Neuronal stem cell (in vitro differentiated cells): ENCODE measurements at regions not wholly inside any gene's neighbourhood (a gene's known extent, or its start where the extent isn't known, plus 50 kb on each side); places are given as distances from the start of the nearest gene placed in this dataset.

ENCODE experiments used
- DNase-seq: peaks from one replicate; pipeline ENCODE4 v3.0.0-alpha.2; 2013; ENCODE audit warnings: low spot score
- H2AFZ ChIP-seq: one replicate; pipeline ENCODE4 v1.6.1; 2013; ENCODE audit warnings: mild to moderate bottlenecking, low read length, inconsistent platforms
- H2AK5ac ChIP-seq: 2 replicates; pipeline ENCODE4 v1.6.1; 2013; ENCODE audit warnings: low read depth, mild to moderate bottlenecking, inconsistent platforms, low read length, moderate library complexity, mixed read lengths
- H2BK120ac ChIP-seq: 2 replicates; pipeline ENCODE4 v1.6.1; 2013; ENCODE audit warnings: low read depth, mild to moderate bottlenecking, inconsistent platforms, low read length, moderate library complexity, mixed read lengths
- H2BK12ac ChIP-seq: one replicate; pipeline ENCODE4 v1.6.1; 2013; ENCODE audit warnings: low read length, inconsistent platforms
- H2BK15ac ChIP-seq: 2 replicates; pipeline ENCODE4 v1.6.1; 2013; ENCODE audit warnings: mild to moderate bottlenecking, low read length, inconsistent platforms, mixed read lengths
- H2BK5ac ChIP-seq: one replicate; pipeline ENCODE4 v1.6.1; 2013; ENCODE audit warnings: inconsistent platforms, mild to moderate bottlenecking, low read length, moderate library complexity
- H3K14ac ChIP-seq: one replicate; pipeline ENCODE4 v1.6.1; 2013; ENCODE audit warnings: low read length, inconsistent platforms
- H3K18ac ChIP-seq: 2 replicates; pipeline ENCODE4 v1.6.1; 2013; ENCODE audit warnings: low read length, inconsistent platforms
- H3K23ac ChIP-seq: 2 replicates; pipeline ENCODE4 v1.6.1; 2013; ENCODE audit warnings: low read depth, mild to moderate bottlenecking, mixed read lengths, low read length, inconsistent platforms; ENCODE audit not compliant: poor library complexity
- H3K27ac ChIP-seq: replicated peaks from 3 replicates; pipeline ENCODE4 v1.5.1; 2013; ENCODE audit warnings: low read length, inconsistent platforms
- H3K27me3 ChIP-seq, 3 experiments: 2 replicates each; pipeline ENCODE4 v1.6.1; 2013; ENCODE audit warnings: low read length in 3 of 3, mild to moderate bottlenecking in 2 of 3, inconsistent platforms in 1 of 3, low read depth in 1 of 3, mixed read lengths in 1 of 3, moderate library complexity in 1 of 3; ENCODE audit not compliant: control insufficient read depth in 3 of 3, insufficient read depth in 3 of 3
- H3K36me3 ChIP-seq, 2 donors: replicated peaks in 1 of 2; 2 replicates each; pipeline ENCODE4 v1.6.1; 2013; ENCODE audit warnings: low read length in 2 of 2; ENCODE audit not compliant: control insufficient read depth in 2 of 2, insufficient read depth in 2 of 2
- H3K4ac ChIP-seq: 2 replicates; pipeline ENCODE4 v1.6.1; 2013; ENCODE audit warnings: inconsistent platforms, mild to moderate bottlenecking, low read length, moderate library complexity
- H3K4me1 ChIP-seq, 2 donors: 1 replicate in 1 of 2; 2 replicates in 1 of 2; pipeline ENCODE4 v1.6.1; 2013; ENCODE audit warnings: low read length in 2 of 2, low read depth in 1 of 2; ENCODE audit not compliant: control insufficient read depth in 2 of 2, insufficient read depth in 1 of 2
- H3K4me2 ChIP-seq: one replicate; pipeline ENCODE4 v1.6.1; 2013; ENCODE audit warnings: mild to moderate bottlenecking, low read length, inconsistent platforms; ENCODE audit not compliant: insufficient read depth, poor library complexity, severe bottlenecking
- H3K4me3 ChIP-seq, 2 donors: 2 replicates each; pipeline ENCODE4 v1.5.1; 2013; ENCODE audit warnings: low read length in 2 of 2, mild to moderate bottlenecking in 2 of 2, inconsistent platforms in 1 of 2, moderate library complexity in 1 of 2
- H3K79me1 ChIP-seq: one replicate; pipeline ENCODE4 v1.6.1; 2013; ENCODE audit warnings: low read depth, mild to moderate bottlenecking, inconsistent platforms, low read length, moderate library complexity
- H3K9ac ChIP-seq: one replicate; pipeline ENCODE4 v1.6.1; 2013; ENCODE audit warnings: mild to moderate bottlenecking, low read depth, low read length, inconsistent platforms; ENCODE audit not compliant: poor library complexity
- H3K9me3 ChIP-seq, 2 donors: replicated peaks in 1 of 2; 2 replicates each; pipeline versions ENCODE3 to v1.6.1; 2013; ENCODE audit warnings: low read length in 2 of 2, mild to moderate bottlenecking in 2 of 2, inconsistent platforms in 1 of 2, low read depth in 1 of 2, mixed read lengths in 1 of 2, moderate library complexity in 1 of 2; ENCODE audit not compliant: control insufficient read depth in 2 of 2, insufficient read depth in 1 of 2
- H4K8ac ChIP-seq: one replicate; pipeline ENCODE4 v1.6.1; 2013; ENCODE audit warnings: low read depth, mild to moderate bottlenecking, inconsistent platforms, low read length, moderate library complexity
- H4K91ac ChIP-seq: one replicate; pipeline ENCODE4 v1.6.1; 2013; ENCODE audit warnings: low read length, low read depth, mild to moderate bottlenecking, inconsistent platforms; ENCODE audit not compliant: poor library complexity
- WGBS, 2 donors: extraction: QIAGEN DNeasy Blood & Tissue Kit; methylation state at CpG; one replicate each; pipeline ENCODE4 v1.1.7; 2013; ENCODE audit warnings: missing lambda C conversion rate in 2 of 2, mixed read lengths in 1 of 2; ENCODE audit not compliant: insufficient read length in 2 of 2, insufficient replicate concordance in 1 of 2; ENCODE audit errors: extremely low coverage in 2 of 2; 5-methylcytosine and 5-hydroxymethylcytosine counted together

DNA sequence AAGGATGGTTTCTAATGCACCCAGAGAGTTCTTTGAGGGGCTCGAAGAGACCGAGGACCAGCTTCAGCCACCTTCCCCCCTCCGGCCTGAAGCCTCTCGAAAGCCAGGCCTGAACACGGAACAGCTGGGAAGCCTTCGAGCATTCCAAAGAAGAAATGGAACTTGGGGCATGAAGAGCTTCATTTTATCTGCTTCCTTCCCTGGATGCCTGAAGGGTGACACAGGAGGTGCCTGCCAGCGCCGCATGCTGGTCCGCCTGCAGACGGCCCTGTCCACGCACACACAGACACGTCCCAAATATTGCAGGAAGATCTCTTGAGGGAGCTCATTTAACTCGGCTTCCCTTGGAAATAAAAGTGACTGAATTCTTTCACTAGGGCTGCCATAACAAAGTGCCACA, 73.7 kb downstream of the TOMM20 start:
- Histone ChIP-seq H2BK12ac (no peak overlapping the region), H3K27ac (no peak overlapping the region), H2BK5ac (no peak overlapping the region), H3K4me3 (no peak overlapping the region), H4K91ac (no peak overlapping the region), H2AK5ac (peak overlapping the region; percentile 12), H3K9me3 (peaks cover 0 to 2% of the 10 kb centered on the region in 2 donors), H2BK120ac (no peak overlapping the region), H3K4me1 (peaks cover 0 to 3% of the 10 kb centered on the region in 2 donors), H2AFZ (no peak overlapping the region), H3K18ac (no peak overlapping the region), H3K79me1 (no peaks in the 10 kb centered on the region), H3K4me2 (no peak overlapping the region), H3K14ac (no peak overlapping the region), H3K4ac (no peak overlapping the region), H3K23ac (no peak overlapping the region), H2BK15ac (no peak overlapping the region), H3K27me3 (no peaks in the 10 kb centered on the region), H4K8ac (no peak overlapping the region), H3K36me3 (no peaks in the 10 kb centered on the region), H3K9ac (no peak overlapping the region)
- DNase-seq, result no peak
- WGBS, 2 donors, result no CpG with 5 or more reads among the region's 13 CpGs

DNA sequence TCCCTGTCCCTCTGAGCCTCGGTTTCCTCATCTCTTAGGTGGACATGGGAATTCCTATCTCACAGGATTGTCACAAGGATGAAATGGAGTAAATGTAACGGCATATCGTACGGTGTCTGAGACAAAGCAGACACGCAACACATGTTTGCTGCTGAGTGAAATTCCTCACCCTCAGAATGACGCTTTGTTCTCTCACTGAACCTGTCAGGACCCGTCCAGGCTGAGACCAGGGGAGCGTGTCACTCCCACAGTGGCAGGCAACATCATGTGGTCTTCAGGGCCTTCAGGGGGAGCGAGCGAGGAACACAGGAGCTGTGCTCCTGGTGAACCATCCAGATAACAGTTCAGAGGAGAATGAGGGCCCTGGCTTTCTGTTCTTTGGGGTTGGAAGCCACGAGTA, 74.2 kb downstream of the TOMM20 start:
- Histone ChIP-seq H3K27ac (no peak overlapping the region), H2BK5ac (no peak overlapping the region), H3K4ac (no peak overlapping the region), H3K4me2 (no peak overlapping the region), H3K9ac (no peak overlapping the region), H2AFZ (no peak overlapping the region), H3K4me3 (no peak overlapping the region), H4K91ac (no peak overlapping the region), H2BK12ac (no peak overlapping the region), H3K23ac (no peak overlapping the region), H3K4me1 (peaks cover 0 to 3% of the 10 kb centered on the region in 2 donors), H2BK15ac (no peak overlapping the region), H3K36me3 (no peaks in the 10 kb centered on the region), H3K79me1 (no peaks in the 10 kb centered on the region), H4K8ac (no peak overlapping the region), H2AK5ac (peak overlapping the region; percentile 12), H2BK120ac (no peak overlapping the region), H3K18ac (peak overlapping the region; percentile 23), H3K9me3 (peaks cover 0 to 2% of the 10 kb centered on the region in 2 donors), H3K27me3 (no peaks in the 10 kb centered on the region), H3K14ac (no peak overlapping the region)
- DNase-seq, result no peak
- WGBS, 2 donors, result no CpG with 5 or more reads among the region's 11 CpGs

DNA sequence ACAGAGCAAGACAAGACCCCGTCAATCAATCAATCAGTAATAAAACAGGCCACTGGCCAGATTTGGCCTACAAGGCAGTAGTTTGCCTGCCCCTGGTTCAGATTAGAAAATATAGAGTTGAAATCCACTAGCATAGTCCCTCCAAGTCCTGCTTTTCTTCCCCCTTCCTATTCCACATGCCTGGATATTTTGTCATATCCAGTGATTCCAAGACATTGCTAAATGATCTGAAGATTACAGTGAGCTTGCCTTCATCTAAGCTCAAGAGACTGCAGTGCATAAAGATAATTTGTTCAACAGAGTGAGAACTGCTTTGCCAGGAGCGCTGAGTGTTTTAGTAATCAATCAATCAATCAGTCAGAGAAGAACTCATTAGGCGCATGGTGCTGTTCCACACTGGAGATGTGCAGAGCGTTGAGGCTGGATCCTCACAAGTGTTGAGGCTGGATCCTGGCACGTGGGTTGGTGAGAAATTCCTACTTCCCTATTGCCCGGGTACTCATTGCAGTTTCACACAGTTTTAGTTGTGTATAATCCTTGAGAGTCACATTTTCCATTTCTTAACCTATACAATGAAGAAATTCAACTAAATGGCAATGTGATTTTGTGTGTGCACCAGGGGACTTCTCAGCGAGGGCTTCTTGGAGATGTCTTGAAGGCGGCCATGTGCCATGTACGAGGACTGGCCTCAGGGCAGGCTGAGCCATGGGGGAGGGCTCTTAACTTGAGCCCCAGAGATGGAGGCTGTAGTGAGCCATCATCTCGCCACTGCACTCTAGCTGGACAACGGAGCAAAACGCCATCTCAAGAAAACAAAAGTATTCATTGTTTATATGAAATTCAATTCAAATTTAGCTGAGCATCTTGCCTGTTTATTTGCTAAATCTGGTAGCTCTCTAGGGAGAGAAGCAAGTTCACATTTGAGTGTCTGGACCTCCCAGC, 76.3 kb downstream of the TOMM20 start:
- peaks cover 0 to 2% of the 10 kb centered on the region in 2 donors for H3K9me3 ChIP-seq
- no peak overlapping the region for H3K4me3 ChIP-seq
- no peaks in the 10 kb centered on the region for H3K36me3 ChIP-seq
- no peak overlapping the region for H4K91ac ChIP-seq
- DNase-seq, result no peak
- H2BK15ac ChIP-seq, result no peak overlapping the region
- no peaks in the 10 kb centered on the region for H3K79me1 ChIP-seq
- no peak overlapping the region for H3K27ac ChIP-seq
- H3K14ac ChIP-seq, result no peak overlapping the region
- no peak overlapping the region for H3K9ac ChIP-seq
- H3K23ac ChIP-seq, result no peak overlapping the region
- no peak overlapping the region for H3K4me2 ChIP-seq
- H2AFZ ChIP-seq, result no peak overlapping the region
- H2BK5ac ChIP-seq, result no peak overlapping the region
- H2AK5ac ChIP-seq, result no peak overlapping the region
- no peak overlapping the region for H2BK12ac ChIP-seq
- no peaks in the 10 kb centered on the region for H3K27me3 ChIP-seq
- no CpG with 5 or more reads among the region's 12 CpGs for WGBS, 2 donors
- H2BK120ac ChIP-seq, result no peak overlapping the region
- H4K8ac ChIP-seq, result no peak overlapping the region
- no peak overlapping the region for H3K4ac ChIP-seq
- peaks cover 3 to 5% of the 10 kb centered on the region in 2 donors for H3K4me1 ChIP-seq
- H3K18ac ChIP-seq, result no peak overlapping the region

GRCh38 chr1:235051521-235051920, 77.1 kb downstream of the TOMM20 start:
- no CpG with 5 or more reads among the region's 3 CpGs for WGBS, 2 donors
- Histone ChIP-seq H3K18ac (no peak overlapping the region), H3K79me1 (no peaks in the 10 kb centered on the region), H2BK5ac (no peak overlapping the region), H4K91ac (no peak overlapping the region), H3K23ac (no peak overlapping the region), H3K27ac (no peak overlapping the region), H3K36me3 (no peaks in the 10 kb centered on the region), H3K4me3 (no peak overlapping the region), H2BK12ac (no peak overlapping the region), H3K9ac (no peak overlapping the region), H3K4me1 (peaks cover 3 to 7% of the 10 kb centered on the region in 2 donors), H3K27me3 (no peaks in the 10 kb centered on the region), H3K4ac (no peak overlapping the region), H4K8ac (no peak overlapping the region), H3K14ac (no peak overlapping the region), H3K4me2 (no peak overlapping the region), H2BK15ac (no peak overlapping the region), H2AFZ (no peak overlapping the region), H2AK5ac (no peak overlapping the region), H3K9me3 (no peaks in the 10 kb centered on the region), H2BK120ac (no peak overlapping the region)
- no peak for DNase-seq
